ENCODE measurements at regions not wholly inside any gene's neighbourhood (a gene's known extent, or its start where the extent isn't known, plus 50 kb on each side); places are given as distances from the start of the nearest gene placed in this dataset.

- no peak for TF ChIP-seq TEAD4 (IDR thresholded peaks at IDR 0.05; ENCODE audit: low read depth, low read length)
- no peak for TF ChIP-seq YY1 (IDR thresholded peaks at IDR 0.05; ENCODE audit: low read depth, low read length)
- no peak for TF ChIP-seq KDM1A (IDR thresholded peaks at IDR 0.05; ENCODE audit: borderline replicate concordance, low read length)
- no peak for TF ChIP-seq CHD7 (IDR thresholded peaks at IDR 0.05; ENCODE audit: insufficient replicate concordance, low read length)
- TF ChIP-seq SAP30 (IDR thresholded peaks at IDR 0.05; ENCODE audit: insufficient read depth, insufficient replicate concordance, low read length), result no peak
These were observed 141.8 kb downstream of the HRH4 start (continued) for GRCh38 chr18:24602201-24602600.
